Ectodermal cell (in vitro differentiated cells): ENCODE measurements at regions not wholly inside any gene's neighbourhood (a gene's known extent, or its start where the extent isn't known, plus 50 kb on each side); places are given as distances from the start of the nearest gene placed in this dataset.

Experiments
- H3K27ac ChIP-seq: 2 replicates; pipeline ENCODE4 v1.7.0; 2013; ENCODE audit warnings: mild to moderate bottlenecking, low read depth, low read length; ENCODE audit not compliant: insufficient read depth, poor library complexity, severe bottlenecking
- H3K27me3 ChIP-seq: 2 replicates; pipeline ENCODE4 v1.7.0; 2013; ENCODE audit warnings: mild to moderate bottlenecking, low read length; ENCODE audit not compliant: insufficient read depth, control insufficient read depth, poor library complexity, severe bottlenecking
- H3K36me3 ChIP-seq: one replicate; pipeline ENCODE4 v1.7.0; 2013; ENCODE audit warnings: low read length; ENCODE audit not compliant: control insufficient read depth, insufficient read depth
- H3K4me1 ChIP-seq: one replicate; pipeline ENCODE4 v1.7.0; 2013; ENCODE audit warnings: low read length; ENCODE audit not compliant: control insufficient read depth, insufficient read depth
- H3K4me3 ChIP-seq: 2 replicates; pipeline ENCODE4 v1.7.0; 2013; ENCODE audit warnings: low read depth, low read length, control low read depth; ENCODE audit not compliant: insufficient read depth
- H3K9me3 ChIP-seq: 2 replicates; pipeline ENCODE4 v1.7.0; 2013; ENCODE audit warnings: mild to moderate bottlenecking, low read length, moderate library complexity; ENCODE audit not compliant: control insufficient read depth
- WGBS, 2 experiments: methylation state at CpG; one replicate each; pipeline ENCODE4 v1.1.7; 2013; ENCODE audit warnings: missing lambda C conversion rate in 2 of 2; 5-methylcytosine and 5-hydroxymethylcytosine counted together

DNA sequence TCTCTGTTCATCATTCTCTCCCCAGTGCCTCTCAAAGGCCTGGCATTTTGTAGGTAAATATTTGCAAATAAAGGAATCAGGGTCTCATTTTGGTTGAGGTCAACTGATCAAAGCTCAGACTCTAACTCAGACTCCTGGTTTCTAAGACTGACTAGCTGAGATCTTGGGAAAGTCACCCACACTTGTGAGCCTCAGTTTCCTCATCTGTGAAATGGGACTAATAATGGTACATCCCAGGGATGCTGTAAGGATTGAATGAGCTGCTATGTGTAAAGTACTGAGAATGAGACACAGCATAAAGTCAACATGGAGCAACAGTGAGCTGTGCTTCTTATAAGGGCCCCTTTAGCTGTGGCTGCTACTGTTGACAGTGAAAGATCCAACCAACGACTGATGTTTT is 70.6 kb upstream of the XYLT1 start:
- no peak overlapping the region for H3K4me3 ChIP-seq
- no peaks in the 10 kb centered on the region for H3K27me3 ChIP-seq
- H3K9me3 ChIP-seq, result no peaks in the 10 kb centered on the region
- H3K4me1 ChIP-seq, result no peaks in the 10 kb centered on the region
- 93 to 95% methylated on average over 1 of the region's 1 CpG for WGBS, 2 experiments
- no peak overlapping the region for H3K27ac ChIP-seq
- H3K36me3 ChIP-seq, result no peaks in the 10 kb centered on the region

GRCh38 chr16:17538927-17539326 is 68.2 kb upstream of the XYLT1 start:
- no peaks in the 10 kb centered on the region for H3K27me3 ChIP-seq
- WGBS, 2 experiments, result 92 to 94% methylated on average over 11 of the region's 11 CpGs
- H3K27ac ChIP-seq, result no peak overlapping the region
- no peaks in the 10 kb centered on the region for H3K9me3 ChIP-seq
- no peaks in the 10 kb centered on the region for H3K36me3 ChIP-seq
- no peaks in the 10 kb centered on the region for H3K4me1 ChIP-seq
- H3K4me3 ChIP-seq, result no peak overlapping the region

DNA sequence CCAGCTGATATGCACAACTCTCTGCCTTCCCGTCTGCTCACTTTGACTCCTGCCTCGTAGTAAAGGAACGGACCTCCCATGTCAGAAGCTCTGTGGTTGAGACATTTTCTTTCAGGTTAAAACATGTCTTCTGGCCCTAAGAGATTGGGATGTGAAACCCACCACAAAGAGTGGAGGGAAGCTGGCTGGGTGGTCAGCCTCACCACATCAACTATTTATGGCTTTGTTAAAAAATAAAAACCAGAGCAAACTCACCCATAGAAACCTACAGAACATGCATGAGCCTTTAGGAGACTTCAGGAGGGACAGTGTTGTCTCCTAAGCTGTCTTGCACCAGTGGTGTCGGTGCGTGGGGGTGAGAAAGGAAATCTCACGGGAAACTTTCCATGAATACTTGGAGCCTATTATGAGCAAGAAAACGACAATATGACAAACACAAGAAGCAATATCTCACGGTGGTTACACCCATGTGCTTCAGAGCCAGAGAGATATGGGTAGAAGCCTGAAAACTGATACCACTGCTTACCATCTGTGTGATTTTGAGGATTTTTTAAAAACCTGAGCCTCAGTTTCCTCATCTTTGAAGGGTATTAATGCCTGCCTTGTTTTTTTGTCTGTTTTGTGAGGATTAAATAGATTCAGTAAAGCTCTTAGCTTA is 61.7 kb upstream of the XYLT1 start:
- Histone ChIP-seq H3K4me1 (no peaks in the 10 kb centered on the region), H3K9me3 (no peaks in the 10 kb centered on the region), H3K4me3 (no peak overlapping the region), H3K36me3 (no peaks in the 10 kb centered on the region), H3K27me3 (no peaks in the 10 kb centered on the region), H3K27ac (no peak overlapping the region)
- WGBS, 2 experiments, result 96% methylated on average over 8 of the region's 8 CpGs

DNA sequence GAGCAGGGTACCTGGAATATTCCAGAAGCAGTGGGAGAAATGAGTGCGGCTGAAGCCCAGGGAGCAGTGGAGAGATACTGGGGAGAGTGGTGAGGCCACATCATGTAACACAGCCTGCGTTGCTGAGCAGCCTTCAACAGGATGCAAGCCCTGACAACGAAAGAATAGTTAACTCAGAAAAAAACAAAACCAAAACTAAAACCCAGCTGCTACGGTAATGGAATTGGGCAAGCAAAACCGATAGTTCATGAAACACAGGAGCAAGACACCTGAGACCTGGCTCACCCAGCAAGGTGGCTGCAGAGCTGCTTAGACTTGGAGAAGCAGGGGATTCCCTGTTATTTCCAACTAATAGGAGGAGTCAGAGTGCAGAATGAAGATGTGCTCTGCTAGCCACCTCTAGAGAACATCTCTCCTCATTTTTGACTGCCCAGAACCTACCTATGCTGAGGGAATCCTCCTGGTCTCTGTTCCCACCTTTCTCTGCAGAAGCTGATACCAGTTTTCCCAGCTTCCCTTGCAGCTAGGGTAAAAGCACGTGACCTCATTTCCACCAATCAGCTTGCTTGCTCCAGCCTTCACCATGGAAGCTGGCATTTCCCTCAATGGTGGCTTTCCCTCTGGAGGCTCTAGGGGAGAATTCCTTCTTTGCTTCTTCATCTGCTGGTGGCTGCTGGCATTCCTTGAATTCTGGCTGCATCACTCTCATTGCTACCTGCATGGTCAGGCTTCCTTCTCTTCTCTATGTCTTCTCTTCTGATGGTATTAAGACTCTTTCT is 59.4 kb upstream of the XYLT1 start:
- Histone ChIP-seq H3K27me3 (no peaks in the 10 kb centered on the region), H3K9me3 (no peaks in the 10 kb centered on the region)
- WGBS, 2 experiments, result 94 to 96% methylated on average over 6 of the region's 6 CpGs

DNA sequence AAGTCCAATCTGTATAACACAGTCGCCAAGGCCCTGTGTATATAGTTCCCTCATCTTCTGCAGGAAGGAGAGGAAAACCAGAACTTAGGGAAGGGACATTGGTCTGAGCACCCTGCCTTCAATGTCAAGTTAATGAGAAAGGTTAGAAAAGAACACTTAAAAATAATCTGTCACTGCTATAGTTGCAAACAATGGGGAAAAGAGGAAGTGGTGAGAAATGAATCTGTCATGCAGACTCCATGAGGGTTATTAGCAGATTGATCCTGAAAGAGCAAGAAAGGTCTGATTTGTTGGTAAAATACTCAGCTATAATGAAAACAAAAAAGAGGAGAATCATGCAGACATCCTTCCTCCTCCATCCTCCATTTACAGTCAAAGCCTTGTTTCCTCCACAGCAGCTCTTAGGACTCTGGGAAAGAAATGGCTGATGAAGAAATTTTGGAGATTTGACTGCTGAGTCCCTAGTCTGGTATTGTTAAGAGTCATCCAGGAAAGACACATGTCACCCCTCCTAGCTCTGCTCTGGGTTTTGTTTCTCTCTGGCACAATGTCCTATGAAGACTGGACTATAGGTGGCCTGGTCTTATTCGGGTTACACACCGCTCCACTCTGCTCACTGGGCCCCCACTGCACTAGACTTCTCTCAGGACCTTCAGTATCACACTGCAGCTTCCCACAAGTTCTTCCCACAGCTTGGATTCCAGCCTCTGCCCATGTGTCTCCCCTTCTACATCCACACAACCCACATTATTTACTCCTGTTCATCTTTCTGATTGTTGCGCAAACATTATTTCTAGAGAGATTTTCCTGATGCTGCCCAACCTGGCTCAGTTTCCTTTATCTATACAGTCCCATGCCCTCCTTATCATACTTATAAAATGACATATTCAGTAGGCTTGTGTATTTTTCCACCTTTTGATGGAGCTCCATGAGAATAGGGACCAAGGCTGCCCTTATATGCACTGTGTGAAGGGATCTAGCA is 56.5 kb upstream of the XYLT1 start:
- H3K36me3 ChIP-seq, result no peaks in the 10 kb centered on the region
- H3K4me3 ChIP-seq, result no peak overlapping the region
- H3K27me3 ChIP-seq, result no peaks in the 10 kb centered on the region
- WGBS, 2 experiments, result 97 to 99% methylated on average over 4 of the region's 4 CpGs
- H3K4me1 ChIP-seq, result no peaks in the 10 kb centered on the region
- H3K9me3 ChIP-seq, result no peaks in the 10 kb centered on the region
- H3K27ac ChIP-seq, result no peak overlapping the region

More for the DNA sequence above, 59.4 kb upstream of the XYLT1 start:
- Histone ChIP-seq H3K36me3 (no peaks in the 10 kb centered on the region), H3K27ac (no peak overlapping the region), H3K4me1 (no peaks in the 10 kb centered on the region), H3K4me3 (no peak overlapping the region)

DNA sequence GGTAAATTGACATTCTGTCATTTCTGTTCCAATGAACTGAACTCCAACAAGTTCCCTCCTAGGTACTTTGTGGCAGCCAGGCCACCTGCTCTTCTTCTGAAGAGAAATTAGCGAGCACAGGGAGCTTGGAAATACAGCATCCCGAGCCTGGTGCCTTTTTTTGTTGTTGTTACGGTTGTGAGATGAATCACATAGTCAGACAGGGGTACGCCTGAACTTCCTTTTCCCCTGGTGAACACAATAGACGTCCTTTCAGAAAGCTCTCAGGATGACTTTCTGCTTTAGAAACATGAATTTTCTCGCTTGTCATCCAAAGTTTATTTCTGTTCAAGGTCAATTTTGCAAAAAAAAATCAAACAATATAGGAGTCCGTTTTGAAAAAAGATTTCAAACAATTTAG is 53.9 kb upstream of the XYLT1 start:
- WGBS, 2 experiments, result 92 to 94% methylated on average over 7 of the region's 7 CpGs
- Histone ChIP-seq H3K27me3 (no peaks in the 10 kb centered on the region), H3K4me3 (no peak overlapping the region), H3K36me3 (no peaks in the 10 kb centered on the region), H3K4me1 (no peaks in the 10 kb centered on the region), H3K27ac (no peak overlapping the region), H3K9me3 (no peaks in the 10 kb centered on the region)

- no peak overlapping the region for H3K27ac ChIP-seq
- H3K9me3 ChIP-seq, result no peaks in the 10 kb centered on the region
- no peaks in the 10 kb centered on the region for H3K4me1 ChIP-seq
- no peaks in the 10 kb centered on the region for H3K27me3 ChIP-seq
- H3K36me3 ChIP-seq, result no peaks in the 10 kb centered on the region
- H3K4me3 ChIP-seq, result no peak overlapping the region
- WGBS, 2 experiments, result 84 to 91% methylated on average over 3 of the region's 3 CpGs
Observed at GRCh38 chr16:17520561-17520960, 49.8 kb upstream of the XYLT1 start.
